HG03378 (cell line): ENCODE measurements at regions not wholly inside any gene's neighbourhood (a gene's known extent, or its start where the extent isn't known, plus 50 kb on each side); places are given as distances from the start of the nearest gene placed in this dataset.

Experiments
- ATAC-seq: cut with Tn5 transposase; IDR thresholded peaks from one replicate; pipeline ENCODE4 v1.9.1; 2021; ENCODE audit warnings: mild to moderate bottlenecking, moderate library complexity; ENCODE audit not compliant: unreplicated experiment

DNA sequence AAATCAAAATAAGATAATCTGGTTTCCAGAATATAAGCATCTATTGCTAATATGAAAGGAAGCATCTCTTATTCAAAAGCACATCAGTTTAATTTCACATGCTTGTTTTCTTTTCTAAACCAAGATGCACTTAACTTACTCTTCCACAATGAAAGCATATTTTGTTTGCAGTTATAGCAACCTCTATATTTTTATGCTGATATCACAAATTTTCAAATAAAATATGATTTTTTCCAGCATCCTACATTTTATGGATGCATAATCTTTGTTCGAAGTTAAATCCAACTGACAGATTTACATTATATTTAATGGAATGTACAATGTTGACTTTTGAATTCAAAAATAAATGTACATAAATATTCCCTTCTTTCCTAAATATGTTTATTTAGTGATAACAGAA lies 978.3 kb upstream of the B3GALT2 start:
- ATAC-seq = no peak

DNA sequence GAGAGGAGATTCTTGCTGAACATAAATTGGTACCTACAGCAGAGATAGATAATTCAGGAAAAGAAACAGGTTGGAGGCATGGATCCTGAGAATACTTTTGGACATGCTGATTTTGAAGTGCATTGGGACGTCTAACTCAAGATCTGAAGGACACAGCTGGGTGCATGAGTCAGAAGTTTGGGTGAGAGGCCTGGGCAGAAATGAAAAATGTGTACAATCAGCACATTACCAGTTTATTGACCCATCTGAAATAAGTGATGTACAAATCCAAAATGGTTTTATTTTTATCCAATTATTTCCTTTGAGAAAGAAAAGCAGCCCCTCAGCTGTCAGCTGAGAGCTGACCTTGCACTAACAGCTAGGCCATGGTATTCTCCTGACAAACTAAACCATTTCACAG lies 975.2 kb upstream of the B3GALT2 start:
- no peak for ATAC-seq

DNA sequence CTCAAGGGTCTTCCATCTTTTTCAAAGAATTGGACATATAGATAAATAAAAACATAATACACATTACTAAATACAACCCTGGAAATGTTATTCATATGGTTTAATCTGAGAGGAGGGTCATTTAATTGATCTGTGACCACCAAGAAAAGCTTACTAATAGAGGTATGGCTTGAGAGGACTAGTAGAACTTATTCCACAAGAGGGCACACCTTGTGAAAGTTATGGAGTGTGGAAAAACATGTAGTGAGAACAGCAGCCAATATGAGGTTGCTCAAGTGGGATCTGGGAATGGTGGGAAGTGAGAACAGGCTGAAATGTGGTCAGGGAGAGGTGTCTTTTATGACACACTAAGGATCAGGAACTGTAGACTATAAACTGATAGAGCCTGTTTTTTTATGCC lies 973.5 kb upstream of the B3GALT2 start:
- ATAC-seq = no peak

DNA sequence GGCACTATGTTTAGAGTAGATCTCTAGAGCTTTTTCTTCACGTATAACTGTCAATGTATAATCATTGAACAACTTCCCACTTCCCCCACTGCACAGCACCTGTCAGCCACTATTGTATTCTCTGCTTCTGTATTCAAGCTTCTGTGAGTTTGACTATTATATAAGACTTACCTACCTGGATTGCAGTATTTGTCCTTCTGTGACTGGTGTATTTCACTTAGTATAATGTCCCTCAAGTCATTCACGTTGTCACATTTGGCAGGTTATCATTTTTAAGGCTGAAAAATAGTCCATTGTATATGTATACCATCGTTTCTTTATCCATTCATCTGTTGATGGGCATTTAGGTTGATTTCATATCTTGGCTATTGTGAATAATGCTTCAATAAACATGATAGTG lies 969.5 kb upstream of the B3GALT2 start:
- ATAC-seq = no peak

DNA sequence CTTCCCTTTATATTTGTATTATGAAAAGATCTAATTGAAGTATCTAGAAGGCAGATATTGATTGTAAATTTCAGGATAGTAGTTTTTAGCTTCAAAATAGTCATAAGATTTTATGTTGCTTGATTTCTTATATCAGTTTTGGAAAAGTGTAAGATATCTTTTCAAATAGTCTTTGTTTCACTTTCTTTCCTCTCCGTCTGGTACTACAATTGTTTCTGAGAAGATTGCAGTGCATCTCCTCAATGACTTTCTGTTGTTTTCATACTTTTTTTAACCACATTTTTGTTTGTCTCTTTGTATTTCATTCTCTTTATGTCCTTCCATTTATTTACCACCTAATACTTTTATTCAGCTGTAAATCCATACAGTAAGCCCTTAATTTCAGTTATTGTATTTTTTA lies 964.6 kb upstream of the B3GALT2 start:
- no peak for ATAC-seq

DNA sequence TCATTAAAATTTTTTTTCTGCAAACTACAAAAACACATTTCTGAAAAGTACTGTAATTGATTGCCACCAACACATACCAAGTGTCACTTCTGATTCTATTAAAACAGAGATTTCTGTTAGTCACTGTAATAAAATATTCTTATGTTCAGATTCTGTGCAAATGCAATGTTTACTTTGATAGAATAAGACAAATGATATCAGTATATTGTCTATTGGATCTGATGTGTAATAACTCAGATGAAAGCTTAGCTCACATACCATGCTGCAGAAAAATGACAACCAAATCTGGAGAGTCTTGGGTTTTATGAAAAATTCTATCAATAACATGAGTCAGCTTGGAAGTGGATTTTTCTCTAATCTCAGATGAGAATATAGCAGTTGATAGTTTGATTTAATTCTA lies 963.8 kb upstream of the B3GALT2 start:
- no peak for ATAC-seq

DNA sequence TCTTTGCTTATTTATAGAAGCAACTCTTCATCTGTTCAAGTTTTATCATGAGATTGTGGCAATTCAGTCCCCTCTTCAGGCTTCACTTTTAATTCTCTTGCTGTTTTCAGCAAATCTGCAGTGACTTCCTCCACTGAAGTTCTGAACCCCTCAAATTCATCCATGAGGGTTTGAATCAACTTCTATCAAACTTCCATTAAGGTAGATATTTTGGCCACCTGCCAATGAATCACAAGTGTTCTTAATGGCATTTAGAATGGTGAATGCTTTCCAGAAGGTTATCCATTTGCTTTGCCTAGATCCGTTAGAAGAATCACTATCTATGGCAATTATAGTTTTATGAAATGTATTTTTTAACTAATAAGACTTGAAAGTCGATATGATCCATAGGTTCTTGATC lies 946.7 kb upstream of the B3GALT2 start:
- ATAC-seq = no peak

DNA sequence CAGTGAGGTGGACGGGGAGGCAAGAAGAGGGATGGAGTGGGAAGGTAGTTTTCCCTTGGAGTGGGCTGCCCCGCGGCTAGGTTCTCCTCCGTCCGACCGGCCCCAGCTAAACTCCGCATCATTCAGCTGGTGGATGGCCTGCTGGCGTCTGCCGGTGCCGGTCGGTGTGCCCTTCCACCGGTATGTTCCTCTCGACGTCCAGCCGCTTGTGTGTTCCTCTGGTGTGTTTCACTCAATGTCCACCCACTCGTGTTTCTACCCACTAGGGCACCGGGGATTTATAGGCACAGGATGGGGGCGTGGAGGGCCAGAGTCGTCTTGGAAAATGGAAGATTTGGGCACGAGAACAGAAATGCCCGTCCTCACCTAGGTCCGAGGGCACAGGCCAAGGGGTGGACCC lies 931.7 kb upstream of the B3GALT2 start:
- ATAC-seq = no peak

DNA sequence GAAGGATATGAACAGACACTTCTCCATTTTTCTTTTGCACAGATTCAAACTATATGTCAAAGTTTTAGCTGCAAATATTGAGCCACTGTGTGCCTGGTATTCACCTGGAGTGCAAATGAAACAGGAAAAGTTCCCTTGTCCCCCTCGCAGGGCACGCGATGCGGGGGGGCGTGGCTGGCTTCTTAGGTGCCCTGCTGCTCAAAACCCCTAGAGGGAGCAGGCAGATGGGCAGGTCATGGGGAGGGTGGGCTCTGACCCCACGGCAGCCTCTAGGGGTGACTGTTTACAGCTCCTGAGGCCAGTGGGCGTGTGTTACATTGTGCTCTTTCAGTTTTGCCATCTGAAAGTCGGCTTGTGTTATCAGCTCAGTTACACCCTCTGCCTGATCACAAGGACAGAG lies 931.2 kb upstream of the B3GALT2 start:
- ATAC-seq = no peak

DNA sequence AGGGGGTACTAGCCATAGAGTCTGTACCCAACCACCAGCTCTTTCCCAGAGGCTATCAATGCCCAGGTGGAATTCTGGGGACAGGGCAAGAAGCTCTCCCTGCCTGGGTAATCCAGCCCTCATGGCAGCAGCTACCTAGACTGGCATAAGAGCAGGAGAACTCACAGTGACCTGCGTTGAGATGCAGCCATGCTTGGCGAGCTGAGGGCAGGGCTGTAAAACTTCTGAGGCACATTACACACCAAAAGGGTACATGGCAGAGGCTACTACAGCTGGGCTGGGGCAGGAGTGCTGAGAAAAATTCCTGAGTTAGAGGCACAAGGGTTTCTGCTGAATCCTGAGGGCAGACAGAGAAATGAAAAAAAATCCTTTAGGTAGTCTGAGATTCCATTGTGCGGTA lies 927.9 kb upstream of the B3GALT2 start:
- no peak for ATAC-seq

DNA sequence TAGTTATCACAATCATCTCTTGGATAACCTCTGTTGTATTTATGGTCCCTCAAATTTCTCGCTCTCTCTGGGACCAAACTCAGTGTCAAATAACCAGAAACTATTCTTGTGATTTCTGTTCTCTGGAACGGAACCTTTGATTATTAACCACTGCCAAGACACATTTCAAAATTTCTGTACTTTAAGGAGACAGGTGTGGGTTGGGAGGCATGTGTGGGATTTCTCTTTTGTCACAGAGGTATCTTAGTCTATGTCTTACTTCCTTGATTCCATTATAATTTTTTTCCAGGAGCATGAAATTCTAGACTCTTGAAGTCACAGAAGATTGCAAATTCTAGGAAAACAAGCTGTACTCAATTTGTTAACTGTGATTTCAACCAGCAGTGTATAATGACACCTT lies 919.0 kb upstream of the B3GALT2 start:
- no peak for ATAC-seq

DNA sequence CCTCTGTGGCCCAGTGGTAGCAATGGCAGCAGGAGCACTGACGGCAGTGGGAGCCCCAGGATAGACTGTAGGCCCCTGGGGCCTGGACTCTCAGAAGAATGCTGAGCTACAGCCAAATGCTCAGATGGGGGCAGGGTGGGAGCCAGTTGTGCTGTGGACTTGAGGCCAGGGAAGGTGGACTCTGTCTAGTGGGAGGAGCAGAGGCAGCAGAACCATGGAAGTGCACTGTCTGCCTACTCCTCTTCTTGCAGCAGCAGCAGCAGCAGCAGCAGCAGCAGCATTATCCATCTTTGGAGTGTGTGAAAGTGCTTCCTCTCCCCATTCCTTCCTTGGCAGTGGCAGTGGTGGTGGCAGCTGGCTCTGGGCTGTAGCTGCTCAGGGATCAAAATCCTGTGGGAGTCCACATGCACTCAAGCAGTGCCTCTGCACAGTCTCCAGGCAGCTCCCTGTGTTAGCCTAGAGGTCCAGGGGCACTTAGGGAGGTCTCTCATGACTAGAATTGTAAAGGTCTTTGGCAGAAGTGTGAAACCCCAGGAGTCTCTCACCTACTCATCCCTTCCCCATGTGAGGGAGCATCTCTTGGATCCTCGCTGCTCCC lies 917.9 kb upstream of the B3GALT2 start:
- no peak for ATAC-seq

DNA sequence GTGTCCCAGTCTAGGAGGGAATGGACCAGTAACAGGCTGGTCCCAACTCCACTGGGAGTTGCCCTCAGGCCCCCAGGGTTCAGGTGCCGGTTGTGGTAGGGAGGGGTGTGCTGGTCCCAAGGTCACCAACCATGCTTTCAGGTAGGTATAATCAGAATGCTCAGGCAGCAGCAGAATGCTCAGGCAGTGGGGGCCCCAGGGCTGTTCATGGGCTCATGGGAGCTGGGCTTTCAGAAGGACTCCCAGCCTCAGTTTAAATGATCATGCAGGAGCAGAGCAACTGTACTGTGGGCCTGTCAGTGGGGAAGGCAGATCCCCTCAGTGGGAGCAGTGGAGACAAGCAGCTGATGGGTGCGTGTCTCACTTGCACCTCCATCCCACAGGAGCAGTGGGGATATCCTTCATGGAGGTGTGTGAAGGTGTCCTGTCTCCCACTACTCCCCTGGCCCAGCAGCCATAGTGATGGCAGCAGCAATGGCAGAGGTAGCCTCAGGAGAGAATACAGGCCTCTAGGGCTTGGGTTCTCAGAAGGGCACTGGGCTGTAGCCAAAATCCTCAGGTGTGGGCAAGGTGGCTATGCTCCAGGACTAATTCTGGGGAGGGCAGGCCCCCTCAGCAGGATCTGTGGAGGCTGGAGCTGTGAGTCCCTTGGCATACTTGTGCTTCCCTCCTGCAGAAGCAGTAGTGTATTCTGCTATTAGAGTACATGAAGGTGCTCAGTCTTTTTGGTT lies 917.3 kb upstream of the B3GALT2 start:
- no peak for ATAC-seq

DNA sequence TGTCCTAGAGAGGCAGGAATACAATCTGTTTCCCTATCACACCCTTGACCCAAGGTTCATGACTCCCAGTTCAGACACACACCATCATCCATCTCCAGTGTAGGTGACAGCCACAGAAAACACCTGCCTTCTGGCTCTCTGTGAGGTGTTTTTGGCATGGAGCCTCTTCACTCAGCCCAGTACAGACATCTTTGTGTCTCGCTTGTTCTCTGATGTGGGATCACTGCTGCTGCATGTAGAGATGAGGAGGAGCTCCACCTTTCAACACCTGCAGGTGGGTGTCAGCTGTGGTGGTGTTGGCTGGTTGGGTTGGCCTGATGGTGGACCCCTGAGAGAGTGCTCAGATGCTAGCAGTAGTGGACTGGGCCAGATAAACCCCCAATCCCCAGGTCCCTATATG lies 916.7 kb upstream of the B3GALT2 start:
- no peak for ATAC-seq

DNA sequence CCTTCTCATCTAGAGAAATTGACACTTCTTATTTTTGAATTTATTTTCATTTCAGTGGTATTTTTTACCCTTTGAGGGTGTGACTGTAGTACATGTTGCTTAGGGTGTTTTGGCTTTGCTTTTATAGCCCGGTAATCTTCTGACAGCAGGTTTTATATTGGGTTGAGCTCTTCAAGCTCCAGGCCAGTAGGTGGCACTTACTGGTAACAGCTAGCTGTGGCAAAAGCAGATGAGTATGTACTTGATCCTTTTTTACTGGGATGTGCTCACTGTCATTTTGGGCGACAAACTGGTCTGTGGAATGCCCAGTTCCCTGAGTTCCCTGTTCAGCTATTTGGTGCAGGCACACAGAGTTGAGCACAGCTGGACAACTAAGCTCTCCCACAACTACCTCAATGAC lies 916.2 kb upstream of the B3GALT2 start:
- no peak for ATAC-seq

DNA sequence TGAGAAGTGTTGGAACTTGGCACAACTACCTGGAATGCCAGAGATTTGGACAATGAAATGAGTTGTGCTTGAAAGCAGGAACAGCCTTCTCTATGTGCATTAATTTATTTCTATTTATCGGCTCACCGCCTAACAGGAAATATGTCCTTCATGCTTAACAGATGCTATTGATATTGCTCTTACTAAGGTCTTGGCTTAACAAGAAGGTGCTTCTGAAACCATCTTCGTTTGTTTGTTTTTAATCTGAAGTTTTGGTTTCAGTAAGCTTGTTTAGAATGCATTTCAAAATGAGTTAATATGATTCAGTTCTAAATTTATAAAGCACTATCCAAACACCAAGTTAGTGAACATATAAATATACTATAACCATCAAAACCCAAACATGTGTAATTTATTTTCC lies 898.3 kb upstream of the B3GALT2 start:
- no peak for ATAC-seq

DNA sequence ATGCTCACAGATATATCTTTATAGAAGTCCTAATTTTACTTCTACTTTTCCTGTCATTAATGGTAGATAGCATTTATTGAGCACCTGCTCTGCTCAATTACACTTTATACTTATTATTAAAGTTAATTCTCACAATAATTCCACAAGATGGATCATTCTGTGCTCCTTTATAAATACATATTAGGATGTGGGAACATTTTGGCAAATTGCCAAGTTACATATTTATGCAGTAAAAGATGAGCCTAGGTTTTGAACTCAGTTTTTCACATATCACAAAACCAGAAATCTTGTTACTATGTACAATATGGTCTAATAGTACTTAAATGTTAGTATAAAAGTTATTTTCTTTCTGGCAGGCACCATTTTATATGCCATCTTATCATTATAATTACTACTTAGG lies 895.0 kb upstream of the B3GALT2 start:
- no peak for ATAC-seq

DNA sequence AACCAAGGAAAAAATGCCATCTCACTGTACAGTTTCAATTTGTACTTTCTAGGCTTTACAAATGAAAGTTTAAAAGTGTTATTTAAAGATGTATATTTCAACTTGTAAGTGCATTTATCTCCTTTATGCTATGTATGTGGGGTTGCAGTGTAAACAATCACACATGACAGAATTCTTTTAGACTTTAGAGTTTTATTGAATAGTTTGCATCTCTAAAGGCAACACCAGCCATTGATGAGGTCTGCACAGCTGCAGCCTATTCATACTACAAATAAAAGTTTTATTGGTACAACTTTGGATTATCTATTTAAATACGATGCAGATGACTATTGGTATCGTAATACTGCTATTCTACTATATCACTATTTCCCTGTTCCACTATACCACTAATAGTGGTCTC lies 894.4 kb upstream of the B3GALT2 start:
- ATAC-seq = no peak

DNA sequence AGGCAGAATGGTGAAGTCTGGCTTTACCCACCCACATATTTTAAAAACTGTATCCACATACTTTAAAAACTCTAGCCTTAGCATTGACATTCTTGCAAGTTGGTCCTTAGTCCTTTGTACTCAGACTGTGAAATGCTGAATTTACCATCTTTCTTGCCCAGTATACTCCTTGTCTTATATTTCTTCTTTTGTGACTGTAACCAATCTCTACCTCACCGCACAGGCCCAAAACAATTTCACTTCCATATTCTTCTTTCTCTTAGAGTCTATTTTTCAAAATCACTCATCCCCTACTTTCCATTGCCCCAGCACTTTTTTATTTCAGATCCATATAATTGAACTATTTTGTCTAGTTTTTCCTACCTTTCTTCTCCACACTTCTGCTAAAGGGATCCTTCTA lies 892.4 kb upstream of the B3GALT2 start:
- peak; percentile 43 for ATAC-seq

DNA sequence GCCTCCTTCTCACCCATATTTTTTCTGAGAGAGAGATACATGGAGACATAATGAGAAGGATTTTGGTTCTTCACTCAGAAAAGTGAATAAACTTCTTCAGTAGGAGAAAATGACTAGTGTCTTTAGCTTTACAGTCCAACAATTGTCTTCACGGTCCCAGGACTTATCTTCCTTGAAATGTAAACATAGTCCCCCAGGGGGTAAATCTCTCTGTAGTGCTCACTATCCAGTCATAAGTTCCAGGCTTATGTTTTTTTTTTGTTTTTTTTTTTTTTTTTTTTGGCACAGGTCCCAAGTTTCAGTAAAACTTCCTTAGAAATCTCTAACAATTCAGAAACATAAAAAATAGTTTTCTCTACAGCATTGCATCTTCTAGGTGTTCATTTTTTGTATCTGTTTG lies 890.2 kb upstream of the B3GALT2 start:
- ATAC-seq = no peak

DNA sequence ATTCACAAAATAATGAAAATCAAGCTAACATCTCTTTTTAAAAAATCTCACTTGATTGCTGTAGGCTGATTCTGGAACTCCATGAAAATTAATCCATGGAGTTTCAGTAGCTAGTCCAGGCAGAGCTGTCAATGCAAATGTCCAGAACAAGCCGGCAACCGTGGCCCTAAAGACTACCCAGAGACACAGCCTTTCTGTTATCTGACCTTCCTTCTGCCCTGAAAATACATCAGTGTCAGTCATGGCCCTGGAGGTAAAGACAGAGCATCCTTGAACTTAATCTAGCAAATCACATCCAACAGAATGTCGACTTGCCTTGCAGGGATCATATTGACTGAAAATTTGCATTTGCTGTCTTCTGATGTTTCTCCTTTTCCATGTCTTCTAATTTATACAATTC lies 887.4 kb upstream of the B3GALT2 start:
- ATAC-seq = no peak

DNA sequence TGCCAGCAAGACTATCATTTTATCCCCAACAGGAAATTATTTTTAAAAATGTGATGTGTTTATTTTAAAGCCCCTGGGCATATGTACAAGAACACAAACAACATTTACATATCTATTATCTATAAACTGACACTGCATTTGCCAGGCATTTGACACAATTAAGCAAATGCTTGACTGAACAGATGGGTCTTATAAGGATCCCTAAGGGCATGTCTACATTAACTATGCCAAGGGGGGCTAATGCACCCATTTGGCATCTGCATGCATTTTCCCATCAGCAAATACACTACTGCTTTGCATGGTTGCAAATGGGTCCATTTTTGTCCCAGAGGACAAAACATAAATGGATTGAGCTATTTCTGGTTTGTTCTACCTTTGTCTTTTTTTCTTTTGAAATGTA lies 884.8 kb upstream of the B3GALT2 start:
- no peak for ATAC-seq

DNA sequence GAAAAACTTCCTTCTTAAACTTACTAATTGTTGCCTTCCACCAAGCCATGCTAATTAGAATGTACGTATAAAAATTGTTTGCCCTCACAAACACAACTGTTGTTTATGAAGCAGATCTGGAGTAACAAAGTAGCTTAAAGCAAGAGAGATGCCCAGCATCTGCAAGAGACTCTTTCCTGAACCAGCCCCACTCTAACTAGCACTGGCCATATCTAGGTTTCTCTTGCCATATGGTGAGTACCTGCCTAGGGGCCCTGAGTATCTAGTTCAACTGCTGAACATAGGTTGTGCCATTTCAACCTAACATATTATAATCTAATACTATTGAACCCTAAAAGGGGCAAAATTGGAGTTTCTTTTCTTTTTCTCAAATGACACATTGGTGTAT lies 883.4 kb upstream of the B3GALT2 start:
- ATAC-seq = no peak
